K562 (cell line): ENCODE measurements at regions not wholly inside any gene's neighbourhood (a gene's known extent, or its start where the extent isn't known, plus 50 kb on each side); places are given as distances from the start of the nearest gene placed in this dataset.

Experiments used
- ATAC-seq: fragments of 200-7000 bp; cut with Tn5 transposase; 3 replicates; pipeline ENCODE4 v1.9.1; 2020; ENCODE audit warnings: moderate library complexity
- BruUV-seq: library from RNA; stranded (reverse); fragments of 400-500 nt; replicated peaks from 2 replicates; lab custom pipeline; 2021; lab: Mats Ljungman, UMichigan
- CTCF ChIA-PET: fragments of 300-600 bp; formaldehyde crosslinking; extraction: SDS; loops from one replicate; lab custom pipeline; 2021; ENCODE audit warnings: low intra/inter-chr PET ratio; lab: Yijun Ruan, JAX
- POLR2A ChIA-PET: fragments of 300-600, 350-650 bp; sonication (Branson Sonifier 250); formaldehyde crosslinking; extraction: SDS; loops from one replicate; lab custom pipeline; 2021; ENCODE audit warnings: antibody characterized with exemption, inconsistent platforms; lab: Yijun Ruan, JAX
- DNase-seq, 4 experiments: peaks; one replicate each; pipeline versions ENCODE4 v3.0.0 to v3.0.0-alpha.2; 2011 to 2018; ENCODE audit warnings: low spot score in 3 of 4, mixed read lengths in 3 of 4; ENCODE audit errors: extremely low read depth in 1 of 4
- FAIRE-seq: peaks from 2 replicates; lab custom pipeline; 2011; peaks lifted over from hg19 to GRCh38; lab: Jason Lieb, UNC
- H2AFZ ChIP-seq: 2 replicates; pipeline ENCODE4 v1.6.0; 2011; ENCODE audit warnings: low read depth, low read length, control low read depth, inconsistent platforms
- H3K27ac ChIP-seq: fragments of 200-600 bp; 3 replicates; pipeline ENCODE4 v1.8.0; 2011; ENCODE audit warnings: low read depth, mild to moderate bottlenecking, control low read depth, inconsistent platforms, low read length, moderate library complexity, mixed read lengths; ENCODE audit errors: extremely low read depth
- H3K27me3 ChIP-seq, 2 experiments: fragments of 300-600 bp in 1 of 2; 2 replicates in 1 of 2; 3 replicates in 1 of 2; pipeline versions ENCODE4 v1.6.0 to v1.8.0; 2011; ENCODE audit warnings: inconsistent platforms in 2 of 2, low read length in 2 of 2, mild to moderate bottlenecking in 1 of 2, mixed read lengths in 1 of 2, moderate library complexity in 1 of 2; ENCODE audit not compliant: control insufficient read depth in 2 of 2, insufficient read depth in 2 of 2
- H3K36me3 ChIP-seq: fragments of 300-600 bp; 3 replicates; pipeline ENCODE4 v1.8.0; 2011; ENCODE audit warnings: mild to moderate bottlenecking, low read length, inconsistent platforms; ENCODE audit not compliant: control insufficient read depth, insufficient read depth
- H3K4me1 ChIP-seq, 2 experiments: fragments of 200-600 bp in 1 of 2; replicated peaks in 1 of 2; 2 replicates in 1 of 2; 3 replicates in 1 of 2; pipeline versions ENCODE4 v1.5.1 to v1.8.0; 2011; ENCODE audit warnings: inconsistent platforms in 2 of 2, low read length in 2 of 2, mild to moderate bottlenecking in 1 of 2, mixed read lengths in 1 of 2, moderate library complexity in 1 of 2; ENCODE audit not compliant: control insufficient read depth in 2 of 2, insufficient read depth in 2 of 2
- H3K4me2 ChIP-seq: 2 replicates; pipeline ENCODE4 v1.6.1; 2011; ENCODE audit warnings: low read length, control low read depth, inconsistent platforms, mixed read lengths; ENCODE audit not compliant: insufficient read depth
- H3K4me3 ChIP-seq: fragments of 200-600 bp; sonication (generic), shearing (Covaris generic); 2 replicates; pipeline ENCODE4 v1.5.1; 2016; ENCODE audit warnings: control low read depth, inconsistent platforms
- H3K79me2 ChIP-seq: fragments of 200-600 bp; 3 replicates; pipeline ENCODE4 v1.8.0; 2011; ENCODE audit warnings: low read length, inconsistent platforms; ENCODE audit not compliant: control insufficient read depth, insufficient read depth
- H3K9ac ChIP-seq, 2 experiments: 2 replicates each; pipeline versions ENCODE4 v1.6.0 to v1.6.1; 2011; ENCODE audit warnings: low read depth in 2 of 2, low read length in 2 of 2, control low read depth in 1 of 2, inconsistent platforms in 1 of 2, mild to moderate bottlenecking in 1 of 2, mixed read lengths in 1 of 2; ENCODE audit not compliant: insufficient read depth in 1 of 2
- H3K9me1 ChIP-seq: one replicate; pipeline ENCODE4 v1.6.0; 2011; ENCODE audit warnings: inconsistent platforms, mild to moderate bottlenecking, low read length, moderate library complexity; ENCODE audit not compliant: control insufficient read depth, insufficient read depth
- H3K9me3 ChIP-seq: replicated peaks from 2 replicates; pipeline ENCODE4 v1.5.1; 2011; ENCODE audit warnings: low read depth, low read length, inconsistent platforms; ENCODE audit not compliant: control insufficient read depth, insufficient read depth
- H4K20me1 ChIP-seq: replicated peaks from 2 replicates; pipeline ENCODE4 v1.6.1; 2011; ENCODE audit warnings: low read length, inconsistent platforms, mixed read lengths; ENCODE audit not compliant: control insufficient read depth, insufficient read depth
- ERF ChIP-seq: fragments of 450-650 bp; formaldehyde crosslinking; IDR thresholded peaks from 2 replicates; pipeline ENCODE4 v1.4.0; 2020; ENCODE audit warnings: mild to moderate bottlenecking, mixed read lengths
- FUS ChIP-seq: fragments of 200-400 bp; formaldehyde crosslinking; optimal IDR thresholded peaks from 2 replicates; pipeline ENCODE3; 2017; ENCODE audit warnings: low read depth, low read length
- GATA2 ChIP-seq: sonication (generic); formaldehyde crosslinking; IDR thresholded peaks from 2 replicates; pipeline ENCODE4 v1.4.0; 2020; ENCODE audit warnings: mild to moderate bottlenecking, missing genetic modification reagents
- HDAC1 ChIP-seq, 2 experiments: fragments of 450-650 bp; IDR thresholded peaks; 2 replicates each; pipeline ENCODE4 v1.6.1; 2016 to 2017; ENCODE audit warnings: inconsistent platforms in 1 of 2, mild to moderate bottlenecking in 1 of 2, moderate library complexity in 1 of 2
- KLF10 ChIP-seq: fragments of 250-450 bp; sonication (Bioruptor Pico); IDR thresholded peaks from 2 replicates; pipeline ENCODE4 v1.6.1; 2021; ENCODE audit warnings: matching md5 sums
- NR2C2 ChIP-seq, 2 experiments: fragments of 200-800 bp in 1 of 2; sonication (Bioruptor generic) in 1 of 2; sonication (generic) in 1 of 2; formaldehyde crosslinking in 1 of 2; IDR thresholded peaks; 2 replicates each; pipeline versions ENCODE4 v1.6.1 to v1.8.0; 2016 to 2022; ENCODE audit warnings: mild to moderate bottlenecking in 1 of 2, missing compliant biosample characterization in 1 of 2, missing genetic modification characterization in 1 of 2, missing genetic modification reagents in 1 of 2
- NR3C1 ChIP-seq: sonication (generic); formaldehyde crosslinking; IDR thresholded peaks from 2 replicates; pipeline ENCODE4 v1.8.1; 2022; ENCODE audit warnings: missing genetic modification reagents
- TRIM24 ChIP-seq, 2 experiments: fragments of 450-650 bp; IDR thresholded peaks; 2 replicates each; pipeline ENCODE4 v1.6.1; 2016
- ZBTB17 ChIP-seq: fragments of 450-650 bp; formaldehyde crosslinking; IDR thresholded peaks from 2 replicates; pipeline ENCODE4 v1.4.0; 2020; ENCODE audit warnings: mild to moderate bottlenecking
- ZNF668 ChIP-seq: fragments of 250-450 bp; sonication (Bioruptor Pico); IDR thresholded peaks from 2 replicates; pipeline ENCODE4 v1.8.0; 2022; ENCODE audit warnings: mild to moderate bottlenecking, inconsistent platforms
- WGBS: fragments of 100-300 bp; shearing (Covaris generic); methylation state at CpG from one replicate; pipeline ENCODE4 v1.1.6; 2016; ENCODE audit warnings: low coverage, mixed read lengths; ENCODE audit not compliant: insufficient coverage; ENCODE audit errors: missing lambda C conversion rate; 5-methylcytosine and 5-hydroxymethylcytosine counted together
- in situ Hi-C: fragments of 300-500 bp; cut with MboI; formaldehyde crosslinking; loops from 4 replicates; pipeline ENCODE4 v1.15.0; 2018; ENCODE audit warnings: inconsistent platforms, mixed read lengths
- intact Hi-C: fragments of 100-400 bp; cut with micrococcal nuclease; formaldehyde crosslinking; loops from 2 replicates; pipeline ENCODE4 v1.14.2; 2022
- TF ChIP-seq, protein P1 (sequence below): fragments of 450-650 bp; formaldehyde crosslinking; IDR thresholded peaks from 2 replicates; pipeline ENCODE4 v1.4.0; 2022; ENCODE audit warnings: mild to moderate bottlenecking, moderate library complexity
- TF ChIP-seq, protein P2 (sequence below): IDR thresholded peaks from 2 replicates; pipeline ENCODE4 v1.6.1; 2016; ENCODE audit warnings: missing genetic modification characterization, missing compliant biosample characterization

- WGBS: 0% methylated on average over 2 of the region's 2 CpGs
- H3K36me3 ChIP-seq: no peaks in the 10 kb centered on the region
- no peaks in the 10 kb centered on the region for H3K4me1 ChIP-seq
- H3K27me3 ChIP-seq: no peaks in the 10 kb centered on the region; a peak in 1 of 5 replicates
- H4K20me1 ChIP-seq: no peaks in the 10 kb centered on the region
- H2AFZ ChIP-seq: no peak overlapping the region
- FAIRE-seq (no peak), DNase-seq (no peak), ATAC-seq (no peak)
- H3K4me2 ChIP-seq: no peak overlapping the region
- no peak overlapping the region for H3K4me3 ChIP-seq
- TF ChIP-seq, protein P1, sequence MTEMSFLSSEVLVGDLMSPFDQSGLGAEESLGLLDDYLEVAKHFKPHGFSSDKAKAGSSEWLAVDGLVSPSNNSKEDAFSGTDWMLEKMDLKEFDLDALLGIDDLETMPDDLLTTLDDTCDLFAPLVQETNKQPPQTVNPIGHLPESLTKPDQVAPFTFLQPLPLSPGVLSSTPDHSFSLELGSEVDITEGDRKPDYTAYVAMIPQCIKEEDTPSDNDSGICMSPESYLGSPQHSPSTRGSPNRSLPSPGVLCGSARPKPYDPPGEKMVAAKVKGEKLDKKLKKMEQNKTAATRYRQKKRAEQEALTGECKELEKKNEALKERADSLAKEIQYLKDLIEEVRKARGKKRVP: no peak
- TF ChIP-seq FUS (no peak), ZBTB17 (CRISPR knock-in tag) (no peak), TRIM24 (IDR thresholded peaks at IDR 0.05) (no peak), ZNF668 (no peak), NR2C2 (CRISPR knock-in tag; IDR thresholded peaks at IDR 0.05) (no peak), NR2C2 (tag; IDR thresholded peaks at IDR 0.05) (no peak), ERF (CRISPR knock-in tag) (no peak), NR3C1 (no peak), GATA2 (no peak), KLF10 (no peak), HDAC1 (IDR thresholded peaks at IDR 0.05) (no peak)
- TF ChIP-seq, protein P2, sequence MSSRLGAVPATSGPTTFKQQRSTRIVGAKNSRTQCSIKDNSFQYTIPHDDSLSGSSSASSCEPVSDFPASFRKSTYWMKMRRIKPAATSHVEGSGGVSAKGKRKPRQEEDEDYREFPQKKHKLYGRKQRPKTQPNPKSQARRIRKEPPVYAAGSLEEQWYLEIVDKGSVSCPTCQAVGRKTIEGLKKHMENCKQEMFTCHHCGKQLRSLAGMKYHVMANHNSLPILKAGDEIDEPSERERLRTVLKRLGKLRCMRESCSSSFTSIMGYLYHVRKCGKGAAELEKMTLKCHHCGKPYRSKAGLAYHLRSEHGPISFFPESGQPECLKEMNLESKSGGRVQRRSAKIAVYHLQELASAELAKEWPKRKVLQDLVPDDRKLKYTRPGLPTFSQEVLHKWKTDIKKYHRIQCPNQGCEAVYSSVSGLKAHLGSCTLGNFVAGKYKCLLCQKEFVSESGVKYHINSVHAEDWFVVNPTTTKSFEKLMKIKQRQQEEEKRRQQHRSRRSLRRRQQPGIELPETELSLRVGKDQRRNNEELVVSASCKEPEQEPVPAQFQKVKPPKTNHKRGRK (tag): no peak
- BruUV-seq: no TSS peak
- H3K9me1 ChIP-seq: no peaks in the 10 kb centered on the region
- no peak overlapping the region for H3K9ac ChIP-seq
- POLR2A ChIA-PET: interaction anchor here (0.6 kb wide), 1 partner anchor 969 kb away, joined by 3 read pairs; no protein-coding TSS in a partner anchor
- CTCF ChIA-PET: no interaction called here
- H3K79me2 ChIP-seq: no peaks in the 10 kb centered on the region
- intact Hi-C loops: no loop called here
- H3K9me3 ChIP-seq: no peaks in the 10 kb centered on the region
- H3K27ac ChIP-seq: no peak overlapping the region
- in situ Hi-C loops: no loop called here
Measured at GRCh38 chr14:66234411-66234810, 251.8 kb upstream of the CCDC196 start.
